PFSK-1 (cell line): ENCODE measurements at regions not wholly inside any gene's neighbourhood (a gene's known extent, or its start where the extent isn't known, plus 50 kb on each side); places are given as distances from the start of the nearest gene placed in this dataset.

Experiments
- FOXP2 ChIP-seq: optimal IDR thresholded peaks from 2 replicates; pipeline ENCODE3; 2011; ENCODE audit warnings: borderline replicate concordance, control low read depth, inconsistent platforms; ENCODE audit not compliant: insufficient read depth; ENCODE audit errors: extremely low read length, extremely low read depth
- POLR2AphosphoS5 ChIP-seq: IDR thresholded peaks from 2 replicates; pipeline ENCODE4 v1.6.1; 2012; ENCODE audit warnings: low read depth, mild to moderate bottlenecking, control low read depth, low read length, moderate library complexity
- REST ChIP-seq, 2 experiments: IDR thresholded peaks; 2 replicates each; pipeline versions ENCODE4 v1.6.1 to v1.8.0; 2011 to 2012; ENCODE audit warnings: low read depth in 2 of 2, low read length in 2 of 2, control low read depth in 1 of 2, inconsistent platforms in 1 of 2, mild to moderate bottlenecking in 1 of 2, moderate library complexity in 1 of 2; ENCODE audit not compliant: insufficient read depth in 1 of 2
- SIN3A ChIP-seq: IDR thresholded peaks from 2 replicates; pipeline ENCODE4 v1.6.1; 2012; ENCODE audit warnings: mild to moderate bottlenecking, low read length, moderate library complexity, borderline replicate concordance; ENCODE audit not compliant: insufficient read depth
- TAF1 ChIP-seq: IDR thresholded peaks from 2 replicates; pipeline ENCODE4 v1.6.1; 2012; ENCODE audit warnings: low read length, control low read depth, borderline replicate concordance; ENCODE audit not compliant: insufficient read depth

- TF ChIP-seq POLR2AphosphoS5, result no peak
Measured at GRCh38 chr2:181218401-181218821, 238.0 kb downstream of the UBE2E3 start.

GRCh38 chr2:181223234-181223633, 234.0 kb upstream of the ITGA4 start:
- no peak for TF ChIP-seq POLR2AphosphoS5
- no peak for TF ChIP-seq SIN3A
- TF ChIP-seq TAF1, result no peak
- TF ChIP-seq REST (IDR thresholded peaks at IDR 0.05; ENCODE audit: insufficient read depth in 1 of 2, low read depth in 2 of 2, low read length in 2 of 2), result no peak
- TF ChIP-seq FOXP2, result no peak

DNA sequence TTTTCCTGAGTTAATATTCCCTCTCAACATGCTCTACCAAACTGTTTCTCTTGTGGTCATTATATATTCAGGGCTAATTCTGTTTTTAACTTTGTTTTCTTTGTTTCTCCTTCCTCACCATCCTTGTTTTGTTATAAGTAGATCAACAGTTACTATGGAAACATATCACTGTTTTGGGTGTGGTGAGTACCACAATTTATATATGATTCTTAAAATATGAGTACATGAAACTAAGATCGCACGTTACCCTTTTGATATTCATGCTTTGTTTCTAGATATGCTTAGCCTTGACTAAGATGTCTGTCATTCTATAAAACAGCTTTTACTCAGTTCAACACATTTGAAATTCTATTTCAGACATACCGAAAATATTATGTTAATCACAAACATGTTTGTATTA, 232.3 kb upstream of the ITGA4 start:
- no peak for TF ChIP-seq FOXP2
- no peak for TF ChIP-seq REST (IDR thresholded peaks at IDR 0.05; ENCODE audit: insufficient read depth in 1 of 2, low read depth in 2 of 2, low read length in 2 of 2)
- TF ChIP-seq SIN3A, result no peak
- TF ChIP-seq TAF1, result no peak
- TF ChIP-seq POLR2AphosphoS5, result no peak

- no peak for TF ChIP-seq POLR2AphosphoS5
- no peak for TF ChIP-seq SIN3A
- TF ChIP-seq TAF1, result no peak
- no peak for TF ChIP-seq FOXP2
- TF ChIP-seq REST (IDR thresholded peaks at IDR 0.05; ENCODE audit: insufficient read depth in 1 of 2, low read depth in 2 of 2, low read length in 2 of 2), result no peak
Measured at GRCh38 chr2:181228661-181229060, 228.5 kb upstream of the ITGA4 start.

DNA sequence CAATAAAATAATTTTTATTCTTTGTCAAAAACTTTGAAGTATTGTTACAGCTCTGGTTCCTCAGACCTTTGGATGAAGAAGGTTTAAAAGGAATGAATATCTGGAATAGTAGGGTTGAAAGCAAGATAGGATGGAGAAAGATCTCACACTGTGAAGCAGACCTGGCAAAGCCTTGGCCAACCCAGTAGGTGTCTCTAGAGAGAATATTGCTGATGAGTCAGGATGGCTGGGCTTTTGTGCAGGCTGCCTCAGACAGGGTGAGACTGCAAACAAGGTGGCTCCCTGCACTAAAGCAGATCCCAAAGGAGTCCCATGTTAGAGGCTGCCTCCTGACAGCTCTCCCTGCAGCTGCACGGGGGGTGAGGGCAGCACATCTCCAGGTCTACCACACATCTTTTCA, 226.0 kb upstream of the ITGA4 start:
- TF ChIP-seq TAF1 (no peak), FOXP2 (no peak), SIN3A (no peak)

- TF ChIP-seq TAF1, result no peak
- TF ChIP-seq REST (IDR thresholded peaks at IDR 0.05; ENCODE audit: insufficient read depth in 1 of 2, low read depth in 2 of 2, low read length in 2 of 2), result no peak
Measured at GRCh38 chr2:181231886-181232621, 225.1 kb upstream of the ITGA4 start.
